D721Med (cell line): ENCODE measurements at regions not wholly inside any gene's neighbourhood (a gene's known extent, or its start where the extent isn't known, plus 50 kb on each side); places are given as distances from the start of the nearest gene placed in this dataset.

ENCODE experiments used
- DNase-seq: peaks from one replicate; pipeline ENCODE4 v3.0.0; 2011; ENCODE audit warnings: low spot score; ENCODE audit not compliant: insufficient read length
- FAIRE-seq: peaks from 2 replicates; lab custom pipeline; 2011; peaks lifted over from hg19 to GRCh38; lab: Jason Lieb, UNC
- CTCF ChIP-seq: IDR thresholded peaks from 2 replicates; pipeline ENCODE4 v1.5.1; 2012; ENCODE audit warnings: mild to moderate bottlenecking, control low read depth; ENCODE audit not compliant: insufficient read depth; ENCODE audit errors: missing control alignments

DNA sequence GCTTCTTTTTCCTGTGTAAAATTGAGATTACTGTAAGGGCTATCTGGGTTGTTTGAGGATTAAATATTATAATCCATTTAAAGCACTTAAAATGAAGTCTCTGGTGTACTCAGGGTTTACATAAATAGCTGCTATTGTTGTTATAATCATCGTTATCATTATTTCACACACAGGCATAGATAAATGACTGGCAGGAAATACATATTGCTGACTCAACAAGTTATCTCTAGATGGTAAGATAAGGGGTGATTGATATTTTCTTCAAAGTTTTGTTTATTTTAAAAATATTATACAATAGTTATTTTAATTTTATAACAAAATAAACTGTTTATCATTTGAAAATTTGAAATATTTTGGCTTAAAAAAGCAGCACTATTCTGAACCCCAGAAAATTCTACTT is 134.3 kb upstream of the DCAF12L2 start:
- FAIRE-seq, result peak; percentile 46
- TF ChIP-seq CTCF, result no peak
- DNase-seq, result no peak

GRCh38 chrX:126272795-126273497 is 106.9 kb upstream of the DCAF12L2 start:
- FAIRE-seq, result no peak
- no peak for DNase-seq
- TF ChIP-seq CTCF, result no peak

DNA sequence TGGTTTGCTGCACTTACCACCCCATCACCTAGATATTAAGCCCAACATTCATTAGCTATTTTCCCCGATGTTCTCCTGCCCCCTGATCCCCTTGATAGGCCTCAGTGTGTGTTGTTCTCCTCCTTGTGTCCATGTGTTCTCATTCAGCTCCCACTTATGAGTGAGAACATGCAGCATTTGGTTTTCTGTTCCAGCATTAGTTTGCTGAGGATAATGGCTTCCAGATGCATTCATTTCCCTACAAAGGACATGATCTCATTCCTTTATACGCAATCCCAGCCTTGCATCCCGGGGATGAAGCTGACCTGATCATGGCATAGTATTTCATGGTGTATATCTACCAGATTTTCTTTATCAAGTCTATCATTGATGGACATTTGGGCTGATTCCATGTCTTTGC is 99.0 kb upstream of the DCAF12L2 start:
- TF ChIP-seq CTCF, result no peak
- FAIRE-seq (no peak), DNase-seq (no peak)

GRCh38 chrX:126238220-126238619 is 72.1 kb upstream of the DCAF12L2 start:
- TF ChIP-seq CTCF, result no peak
- DNase-seq, result no peak
- no peak for FAIRE-seq

GRCh38 chrX:126237524-126237923 is 71.4 kb upstream of the DCAF12L2 start:
- DNase-seq, result no peak
- no peak for FAIRE-seq
- TF ChIP-seq CTCF, result no peak
